Endodermal cell (in vitro differentiated cells): ENCODE measurements at regions not wholly inside any gene's neighbourhood (a gene's known extent, or its start where the extent isn't known, plus 50 kb on each side); places are given as distances from the start of the nearest gene placed in this dataset.
"Not testable (repeated sequence)": the region's sequence is repeated elsewhere in the genome, so short reads cannot be mapped to it uniquely, and the experiment has no call there.

ENCODE experiments used
- DNase-seq: peaks from one replicate; pipeline ENCODE4 v3.0.0-alpha.2; 2017
- H3K27ac ChIP-seq: 2 replicates; pipeline ENCODE4 v1.5.1; 2013; ENCODE audit warnings: mild to moderate bottlenecking, low read depth, low read length, moderate library complexity
- H3K27me3 ChIP-seq: 2 replicates; pipeline ENCODE4 v1.6.1; 2013; ENCODE audit warnings: mild to moderate bottlenecking, low read length, moderate library complexity; ENCODE audit not compliant: insufficient read depth, control insufficient read depth, poor library complexity, severe bottlenecking
- H3K36me3 ChIP-seq: 2 replicates; pipeline ENCODE4 v1.7.0; 2013; ENCODE audit warnings: mild to moderate bottlenecking, low read length, moderate library complexity; ENCODE audit not compliant: control insufficient read depth, insufficient read depth
- H3K4me1 ChIP-seq: one replicate; pipeline ENCODE4 v1.7.0; 2013; ENCODE audit warnings: low read length; ENCODE audit not compliant: control insufficient read depth, insufficient read depth
- H3K4me3 ChIP-seq: 2 replicates; pipeline ENCODE4 v1.5.1; 2013; ENCODE audit warnings: mild to moderate bottlenecking, low read length, moderate library complexity
- H3K9ac ChIP-seq: 2 replicates; pipeline ENCODE4 v1.6.1; 2013; ENCODE audit warnings: mild to moderate bottlenecking, low read length, moderate library complexity; ENCODE audit not compliant: poor library complexity, severe bottlenecking; ENCODE audit errors: extremely low read depth
- H3K9me3 ChIP-seq: 2 replicates; pipeline ENCODE4 v1.6.1; 2013; ENCODE audit warnings: mild to moderate bottlenecking, low read length, moderate library complexity; ENCODE audit not compliant: control insufficient read depth
- H3K27ac Mint-ChIP-seq: 2 replicates; pipeline ENCODE4 v1.8.0; 2020; ENCODE audit warnings: mixed read lengths
- H3K27me3 Mint-ChIP-seq: 2 replicates; pipeline ENCODE4 v1.8.0; 2021; ENCODE audit warnings: mild to moderate bottlenecking, mixed read lengths; ENCODE audit not compliant: insufficient read depth
- H3K36me3 Mint-ChIP-seq: 2 replicates; pipeline ENCODE4 v1.8.0; 2020; ENCODE audit warnings: low read depth, mixed read lengths
- H3K4me1 Mint-ChIP-seq: 2 replicates; pipeline ENCODE4 v1.8.0; 2020; ENCODE audit warnings: mixed read lengths
- H3K4me3 Mint-ChIP-seq: 2 replicates; pipeline ENCODE4 v1.8.0; 2020; ENCODE audit warnings: mild to moderate bottlenecking, moderate library complexity, mixed read lengths
- H3K9me3 Mint-ChIP-seq: 2 replicates; pipeline ENCODE4 v1.8.0; 2020; ENCODE audit warnings: mild to moderate bottlenecking, mixed read lengths
- CTCF ChIP-seq: fragments of 200-600 bp; sonication (generic); conservative IDR thresholded peaks from 2 replicates; pipeline ENCODE4 v1.5.0; 2021; ENCODE audit warnings: antibody characterized with exemption, mild to moderate bottlenecking
- WGBS, 2 experiments: methylation state at CpG; one replicate each; pipeline versions ENCODE4 v1.1.5 to v1.1.7; 2013; ENCODE audit warnings: missing lambda C conversion rate in 2 of 2, mixed read lengths in 1 of 2; ENCODE audit not compliant: insufficient coverage in 1 of 2, insufficient read length in 1 of 2; 5-methylcytosine and 5-hydroxymethylcytosine counted together

GRCh38 chr4:128623508-128624215 is 185.8 kb upstream of the JADE1 start:
- no peaks in the 10 kb centered on the region for H3K36me3 ChIP-seq
- no peaks in the 10 kb centered on the region for H3K27me3 ChIP-seq
- H3K4me1 Mint-ChIP-seq = no peaks in the 10 kb centered on the region
- H3K4me1 ChIP-seq = no peaks in the 10 kb centered on the region
- no peaks in the 10 kb centered on the region for H3K36me3 Mint-ChIP-seq
- no peak for DNase-seq
- H3K9ac ChIP-seq = no peak overlapping the region
- no peak overlapping the region for H3K27ac Mint-ChIP-seq
- peaks cover 16% of the 10 kb centered on the region for H3K9me3 Mint-ChIP-seq
- 90% methylated on average over 4 of the region's 4 CpGs; no CpG with 5 or more reads in 1 of the 2 experiments for WGBS, 2 experiments
- no peak for TF ChIP-seq CTCF
- no peak overlapping the region for H3K4me3 ChIP-seq
- H3K27ac ChIP-seq = no peak overlapping the region
- no peaks in the 10 kb centered on the region for H3K9me3 ChIP-seq
- H3K27me3 Mint-ChIP-seq = no peaks in the 10 kb centered on the region
- H3K4me3 Mint-ChIP-seq = no peak overlapping the region

GRCh38 chr4:128620279-128620965 is 189.1 kb upstream of the JADE1 start:
- not testable (repeated sequence) for H3K4me3 ChIP-seq, H3K36me3 ChIP-seq, H3K9me3 ChIP-seq, H3K27me3 ChIP-seq, H3K27ac Mint-ChIP-seq, H3K9ac ChIP-seq, H3K36me3 Mint-ChIP-seq, H3K27ac ChIP-seq, H3K4me3 Mint-ChIP-seq, H3K27me3 Mint-ChIP-seq, H3K4me1 ChIP-seq, DNase-seq, H3K4me1 Mint-ChIP-seq
- WGBS, 2 experiments = 50 to 64% methylated on average over 2 to 6 of the region's 7 CpGs
- H3K9me3 Mint-ChIP-seq = peaks cover 13% of the 10 kb centered on the region

- TF ChIP-seq CTCF = no peak
- Mint-ChIP-seq H3K4me1 (peaks cover 9% of the 10 kb centered on the region), H3K27me3 (peaks cover 2% of the 10 kb centered on the region), H3K4me3 (no peak overlapping the region), H3K36me3 (no peaks in the 10 kb centered on the region), H3K9me3 (peaks cover 9% of the 10 kb centered on the region), H3K27ac (no peak overlapping the region)
- H3K27me3 ChIP-seq = no peaks in the 10 kb centered on the region
- no peak for DNase-seq
- H3K27ac ChIP-seq = no peak overlapping the region
- H3K9me3 ChIP-seq = no peaks in the 10 kb centered on the region
- H3K9ac ChIP-seq = no peak overlapping the region
- H3K4me3 ChIP-seq = no peak overlapping the region
- no peaks in the 10 kb centered on the region for H3K4me1 ChIP-seq
- H3K36me3 ChIP-seq = no peaks in the 10 kb centered on the region
Observed at GRCh38 chr4:128615197-128615596, 194.3 kb upstream of the JADE1 start.
